NCI-H446 (cell line): ENCODE measurements at regions not wholly inside any gene's neighbourhood (a gene's known extent, or its start where the extent isn't known, plus 50 kb on each side); places are given as distances from the start of the nearest gene placed in this dataset.
"Not testable (repeated sequence)": the region's sequence is repeated elsewhere in the genome, so short reads cannot be mapped to it uniquely, and the experiment has no call there.

Experiments
- DNase-seq, 2 experiments: peaks; one replicate each; lab custom pipeline; 2025; lab: John Stamatoyannopoulos, UW

GRCh38 chr6:47180633-47181032 is 129.1 kb downstream of the TNFRSF21 start:
- no peak for DNase-seq

GRCh38 chr6:47179286-47179685 is 130.4 kb downstream of the TNFRSF21 start:
- DNase-seq: no peak

DNA sequence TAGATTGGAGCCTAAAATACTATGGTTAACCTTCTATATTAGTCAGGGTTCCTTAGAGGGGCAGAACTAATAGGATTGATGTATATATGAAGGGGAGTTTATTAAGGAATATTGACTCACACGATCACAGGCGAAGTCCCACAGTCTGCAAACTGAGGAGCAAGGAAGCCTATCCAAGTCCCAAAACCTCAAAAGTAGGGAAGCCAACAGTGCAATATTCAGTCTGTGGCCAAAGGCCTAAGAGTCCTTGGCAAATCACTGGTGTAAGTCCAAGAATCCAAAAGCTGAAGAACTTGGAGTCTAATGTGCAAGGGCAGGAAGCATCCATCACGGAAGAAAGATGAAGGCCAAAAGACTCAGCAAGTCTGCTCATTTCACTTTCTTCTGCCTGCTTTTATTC is 133.5 kb upstream of the ADGRF1 start:
- DNase-seq: no peak

GRCh38 chr6:47174502-47175023 is 132.4 kb upstream of the ADGRF1 start:
- no peak for DNase-seq

- DNase-seq: not testable (repeated sequence)
Measured at GRCh38 chr6:47174063-47174462, 131.9 kb upstream of the ADGRF1 start.

DNA sequence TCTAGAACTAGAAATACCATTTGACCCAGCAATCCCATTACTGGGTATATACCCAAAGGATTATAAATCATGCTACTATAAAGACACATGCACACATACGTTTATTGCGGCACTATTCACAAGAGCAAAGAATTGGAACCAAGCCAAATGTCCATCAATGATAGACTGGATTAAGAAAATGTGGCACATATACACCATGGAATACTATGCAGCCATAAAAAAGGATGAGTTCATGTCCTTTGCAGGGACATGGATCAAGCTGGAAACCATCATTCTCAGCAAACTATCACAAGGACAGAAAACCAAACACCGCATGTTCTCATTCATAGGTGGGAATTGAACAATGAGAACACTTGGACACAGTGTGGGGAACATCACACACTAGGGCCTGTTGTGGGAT is 131.0 kb upstream of the ADGRF1 start:
- not testable (repeated sequence) for DNase-seq

DNA sequence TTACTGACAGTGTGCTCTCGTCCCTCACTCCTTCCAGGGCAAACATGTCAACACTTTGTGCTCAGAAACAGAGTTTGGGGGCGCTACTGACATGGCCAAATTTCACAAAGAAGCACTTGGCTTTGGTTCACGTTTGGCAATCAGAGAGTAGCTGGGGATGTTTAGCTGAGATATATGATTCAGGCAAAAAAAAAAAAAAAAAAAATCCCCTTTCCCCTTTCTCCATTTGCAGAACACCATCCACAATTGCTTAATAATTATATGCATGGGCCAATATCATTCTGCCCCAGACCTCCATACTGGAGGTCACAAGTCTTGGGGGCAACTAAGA is 128.4 kb upstream of the ADGRF1 start:
- no peak for DNase-seq

DNA sequence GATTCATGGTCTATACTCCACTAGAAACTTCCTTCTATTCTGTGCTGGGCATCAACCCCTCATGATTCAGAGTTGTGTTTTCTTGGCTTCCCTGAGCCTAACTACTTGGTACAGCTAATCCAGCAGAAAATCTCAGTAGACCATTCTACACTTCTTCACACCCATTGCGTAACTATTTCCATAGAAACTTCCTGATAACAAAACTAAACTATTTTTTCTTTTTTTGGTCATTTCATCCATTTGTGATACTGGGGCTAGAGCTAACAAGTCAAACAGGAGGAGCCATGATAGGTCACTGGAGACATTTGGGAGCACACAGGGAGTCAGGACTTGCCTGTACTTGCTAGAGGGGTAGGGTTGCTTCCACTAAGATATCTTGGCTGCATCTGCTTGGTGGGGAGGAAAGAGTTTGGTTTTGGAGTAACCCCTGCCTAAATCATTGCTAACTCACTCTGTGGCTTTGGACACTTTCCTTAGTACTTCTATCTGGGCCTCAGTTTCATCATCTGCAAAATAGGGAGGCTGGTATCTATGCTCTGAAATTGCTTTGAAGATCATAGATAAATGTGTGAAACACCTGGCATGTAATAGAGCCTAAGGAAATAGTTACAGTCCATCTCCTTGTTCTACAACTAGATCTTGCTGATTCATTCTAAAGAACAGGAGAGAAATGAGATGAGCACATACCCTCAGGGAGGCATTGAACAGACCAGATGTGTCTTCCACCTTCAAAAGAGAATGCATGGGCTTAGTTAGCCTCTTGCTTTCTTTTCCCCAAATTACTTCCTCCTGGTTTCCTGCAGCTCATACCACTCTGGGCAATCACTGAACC is 127.9 kb upstream of the ADGRF1 start:
- DNase-seq: no peak

DNA sequence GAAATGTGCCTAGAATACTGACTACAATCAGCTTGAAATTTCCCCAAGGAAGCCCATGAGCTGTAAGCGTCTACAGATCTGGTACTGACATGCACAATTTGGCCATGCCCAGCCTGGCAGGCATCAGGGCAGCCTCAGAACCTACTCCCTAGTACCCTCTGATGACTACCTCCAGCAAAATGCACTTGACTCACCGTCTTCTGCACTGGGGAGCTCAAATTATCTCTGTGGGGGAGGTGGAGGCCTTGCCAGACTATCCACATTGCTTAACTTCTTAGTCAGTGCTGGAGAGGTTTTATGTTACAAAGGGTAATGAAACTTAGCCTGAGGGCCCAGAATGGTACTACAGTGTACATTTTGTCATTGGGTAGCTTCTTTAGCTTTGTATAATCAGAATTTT is 126.0 kb upstream of the ADGRF1 start:
- DNase-seq: no peak

- no peak for DNase-seq
Measured at GRCh38 chr6:47165918-47166317, 123.8 kb upstream of the ADGRF1 start.

- no peak for DNase-seq
Measured at GRCh38 chr6:47164877-47165276, 122.7 kb upstream of the ADGRF1 start.

DNA sequence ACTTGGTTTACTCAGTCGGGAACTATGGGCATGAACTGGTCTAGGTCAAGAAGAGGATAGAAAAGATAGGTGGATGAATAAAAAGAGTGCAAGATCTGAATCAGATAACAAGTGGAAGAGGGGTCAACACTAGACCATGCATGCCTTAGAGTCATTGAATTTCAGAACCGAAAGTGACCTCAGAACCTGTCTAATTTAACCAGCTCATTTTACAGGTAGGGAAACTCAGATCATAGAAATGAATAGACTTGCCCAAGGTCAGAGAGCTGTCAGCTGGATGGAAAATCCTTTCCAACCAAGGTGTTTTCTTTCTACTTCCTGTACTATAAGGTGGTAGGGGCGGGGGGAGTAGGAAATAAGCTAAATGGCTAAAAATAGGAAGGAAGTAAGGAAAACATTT is 121.4 kb upstream of the ADGRF1 start:
- no peak for DNase-seq

DNA sequence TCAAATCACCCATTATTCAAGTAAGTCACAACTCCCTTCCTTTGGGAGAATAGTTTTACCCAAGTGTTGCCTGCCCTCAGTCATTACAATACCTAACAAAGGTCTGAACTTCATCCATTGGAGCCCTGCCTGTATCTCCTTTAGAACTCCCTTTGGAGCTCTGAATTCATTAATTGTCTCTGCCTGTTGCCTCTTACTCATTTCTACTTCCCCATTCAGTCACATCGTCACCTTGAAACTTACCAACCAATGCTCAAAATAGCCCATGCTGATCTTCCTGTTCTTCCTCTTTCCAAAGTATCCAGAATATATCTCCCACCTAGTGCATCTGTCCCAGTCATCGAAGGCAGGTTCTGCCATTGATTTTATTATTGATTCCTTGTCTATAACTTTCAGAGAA is 120.7 kb upstream of the ADGRF1 start:
- DNase-seq: no peak

DNA sequence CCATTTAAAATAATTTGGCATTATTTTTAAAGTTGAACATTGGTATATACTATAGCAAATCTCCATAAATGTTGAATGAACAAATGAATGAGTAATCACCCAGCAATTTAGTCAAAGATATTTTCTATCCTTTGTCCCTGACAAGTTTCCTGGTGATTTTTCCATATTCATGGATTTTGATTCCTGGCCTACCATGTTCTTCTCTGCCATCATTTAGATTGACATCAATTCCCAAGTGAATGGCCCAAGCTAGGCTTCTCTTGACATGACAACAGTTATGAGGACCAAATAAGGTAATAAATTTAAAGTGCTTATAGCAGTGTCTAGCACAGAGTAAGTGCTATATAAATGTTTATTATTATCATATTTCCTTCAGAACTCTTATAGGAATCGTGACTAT is 120.1 kb upstream of the ADGRF1 start:
- no peak for DNase-seq

- no peak for DNase-seq
Measured at GRCh38 chr6:47161176-47161687, 119.1 kb upstream of the ADGRF1 start.

- DNase-seq: no peak
Measured at GRCh38 chr6:47160702-47161101, 118.6 kb upstream of the ADGRF1 start.

DNA sequence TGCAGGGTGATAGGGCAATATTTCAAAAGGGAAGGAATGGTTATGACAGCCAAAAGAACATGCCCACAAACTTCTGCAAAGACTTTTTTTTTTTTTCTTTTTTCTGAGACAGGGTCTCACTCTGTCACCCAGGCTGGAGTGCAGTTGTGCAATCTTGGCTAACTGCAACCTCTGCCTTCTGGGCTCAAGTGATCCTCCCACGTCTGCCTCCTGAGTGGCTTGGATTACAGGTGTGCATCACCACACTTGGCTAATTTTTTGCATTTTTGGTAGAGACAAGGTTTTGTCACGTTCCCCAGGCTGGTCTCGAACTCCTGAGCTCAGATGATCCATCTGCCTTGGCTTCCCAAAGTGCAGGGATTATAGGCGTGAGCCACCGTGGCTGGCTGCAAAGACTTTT is 117.6 kb upstream of the ADGRF1 start:
- DNase-seq: no peak

DNA sequence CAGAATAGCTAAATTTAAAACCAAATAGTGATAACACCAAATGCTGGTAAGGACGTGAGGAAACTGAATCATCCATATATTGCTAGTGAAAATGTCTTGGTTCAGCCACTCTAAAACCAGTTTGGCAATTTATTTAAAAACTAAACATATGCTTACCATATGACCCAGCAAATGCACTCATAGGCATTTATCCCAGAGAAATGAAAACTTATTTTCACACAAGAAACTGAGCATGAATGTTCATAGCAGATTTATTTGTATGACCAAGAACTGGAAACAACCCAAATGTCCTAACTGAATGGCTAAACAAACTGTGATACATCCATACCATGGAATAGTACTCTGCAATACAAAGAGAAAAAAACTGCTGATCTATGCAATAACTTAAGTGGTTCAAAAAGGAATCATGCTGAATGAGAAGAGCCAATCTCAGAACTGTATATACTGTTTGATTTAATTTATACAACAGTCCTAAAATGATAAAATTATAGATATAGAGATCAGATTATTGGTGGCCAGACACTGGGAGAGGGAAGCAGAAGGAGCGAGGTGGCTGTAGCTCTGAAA is 115.6 kb upstream of the ADGRF1 start:
- DNase-seq: no peak

- DNase-seq: no peak
Measured at GRCh38 chr6:47157063-47157462, 114.9 kb upstream of the ADGRF1 start.

- no peak for DNase-seq
Measured at GRCh38 chr6:47156196-47156595, 114.1 kb upstream of the ADGRF1 start.

DNA sequence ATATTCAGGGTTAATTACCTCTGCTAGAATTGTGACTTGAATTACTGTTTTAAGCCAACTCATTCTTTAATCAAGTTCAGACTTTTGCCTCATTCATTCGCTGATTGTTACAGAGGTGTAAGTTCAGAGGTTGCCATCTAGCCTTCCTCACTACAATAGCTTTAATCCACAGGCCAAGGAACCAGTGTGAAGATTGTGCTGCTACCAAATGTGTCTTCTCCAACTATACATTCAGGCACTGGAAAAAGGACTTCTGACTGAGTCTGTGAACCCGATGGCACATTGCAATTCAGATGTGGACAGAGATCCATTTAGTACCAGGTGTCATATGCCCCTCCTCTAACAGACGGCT is 111.2 kb upstream of the ADGRF1 start:
- no peak for DNase-seq

DNA sequence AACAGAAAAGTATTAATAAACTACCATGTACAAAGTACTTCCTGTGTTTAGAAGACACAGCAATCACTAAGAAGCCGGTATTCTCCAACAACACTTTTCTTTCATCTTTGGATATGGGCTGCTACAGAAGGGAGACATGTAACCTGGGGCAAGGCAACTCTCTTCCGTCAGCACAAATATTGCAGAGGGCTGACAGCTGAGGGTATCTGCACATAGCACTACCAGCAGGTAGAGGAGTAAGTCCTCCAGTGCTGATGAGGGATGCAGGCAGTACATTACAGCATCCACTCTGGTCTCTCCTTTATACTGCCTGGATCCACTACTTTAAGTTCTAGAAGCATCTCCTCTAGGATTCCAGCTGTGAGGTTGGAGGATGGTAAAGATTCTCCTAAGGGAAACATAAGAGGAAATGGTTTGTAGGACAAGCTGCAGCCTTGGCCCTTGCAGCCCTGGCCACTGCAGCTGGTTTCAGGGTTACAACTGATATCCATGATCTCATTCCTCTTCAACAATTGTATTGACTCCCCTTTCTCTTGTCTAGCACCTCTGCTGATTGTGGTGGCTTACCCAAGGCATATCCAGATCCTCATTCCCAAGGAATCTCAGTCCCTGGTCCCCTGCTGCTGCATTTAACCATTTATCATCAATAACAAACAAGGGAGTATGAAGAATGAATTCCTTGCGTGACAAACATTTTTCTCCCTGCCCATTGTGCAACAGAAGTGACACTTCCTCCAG is 110.7 kb upstream of the ADGRF1 start:
- DNase-seq: no peak
